ENCODE measurements at regions not wholly inside any gene's neighbourhood (a gene's known extent, or its start where the extent isn't known, plus 50 kb on each side); places are given as distances from the start of the nearest gene placed in this dataset.

GRCh38 chr5:57680686-57681085, 198.1 kb upstream of the ACTBL2 start:
- TF ChIP-seq CTCF (IDR thresholded peaks at IDR 0.05) (no peak), POLR2A (IDR thresholded peaks at IDR 0.05) (no peak)
